ENCODE measurements at regions not wholly inside any gene's neighbourhood (a gene's known extent, or its start where the extent isn't known, plus 50 kb on each side); places are given as distances from the start of the nearest gene placed in this dataset.

DNA sequence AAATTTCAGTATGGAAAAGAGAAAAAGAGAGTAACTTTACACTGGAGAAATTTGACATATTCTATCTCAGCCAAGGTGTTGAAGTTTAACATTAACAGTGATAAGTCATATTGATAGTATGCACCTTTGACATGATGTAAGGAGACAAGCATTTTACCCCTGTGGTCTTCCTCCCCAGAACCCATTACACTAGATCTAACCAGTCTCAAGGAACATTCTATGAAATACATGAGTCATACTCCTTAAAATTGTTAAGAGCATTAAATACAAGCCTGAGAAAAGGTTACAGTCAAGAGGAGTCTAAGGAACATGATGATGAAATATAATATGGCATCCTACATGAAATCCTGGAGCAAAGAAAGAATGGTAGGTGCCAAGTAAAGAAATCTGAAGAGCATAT lies 1151.3 kb upstream of the IGFBP7 start:
- Histone ChIP-seq H3K4me1 (no peaks in the 10 kb centered on the region), H3K9me3 (no peaks in the 10 kb centered on the region), H3K4me3 (ENCODE audit: low read depth, low read length) (no peak overlapping the region), H3K27me3 (replicated peaks; ENCODE audit: control insufficient read depth, insufficient read depth, low read length) (no peaks in the 10 kb centered on the region), H3K36me3 (ENCODE audit: control insufficient read depth, insufficient read depth, low read length) (no peaks in the 10 kb centered on the region)
- H3K4me1 Mint-ChIP-seq (ENCODE audit: low read depth, unreplicated experiment) = no peaks in the 10 kb centered on the region
- intact Hi-C loops (cut with micrococcal nuclease; ENCODE audit: unreplicated experiment) = no loop called here
- no peaks in the 10 kb centered on the region for H3K27me3 Mint-ChIP-seq (ENCODE audit: insufficient read depth, unreplicated experiment)
- CTCF ChIA-PET = no interaction called here
- H3K27ac Mint-ChIP-seq (ENCODE audit: unreplicated experiment) = no peak overlapping the region
- no peaks in the 10 kb centered on the region for H3K9me3 Mint-ChIP-seq (ENCODE audit: unreplicated experiment)
- no peak overlapping the region for H3K4me3 Mint-ChIP-seq (ENCODE audit: unreplicated experiment)
- POLR2A ChIA-PET = no interaction called here
- no peaks in the 10 kb centered on the region for H3K36me3 Mint-ChIP-seq (ENCODE audit: insufficient read depth, unreplicated experiment)
- no TSS peak for BruUV-seq (replicated peaks)
- DNase-seq = no peak
- TF ChIP-seq, protein P1, sequence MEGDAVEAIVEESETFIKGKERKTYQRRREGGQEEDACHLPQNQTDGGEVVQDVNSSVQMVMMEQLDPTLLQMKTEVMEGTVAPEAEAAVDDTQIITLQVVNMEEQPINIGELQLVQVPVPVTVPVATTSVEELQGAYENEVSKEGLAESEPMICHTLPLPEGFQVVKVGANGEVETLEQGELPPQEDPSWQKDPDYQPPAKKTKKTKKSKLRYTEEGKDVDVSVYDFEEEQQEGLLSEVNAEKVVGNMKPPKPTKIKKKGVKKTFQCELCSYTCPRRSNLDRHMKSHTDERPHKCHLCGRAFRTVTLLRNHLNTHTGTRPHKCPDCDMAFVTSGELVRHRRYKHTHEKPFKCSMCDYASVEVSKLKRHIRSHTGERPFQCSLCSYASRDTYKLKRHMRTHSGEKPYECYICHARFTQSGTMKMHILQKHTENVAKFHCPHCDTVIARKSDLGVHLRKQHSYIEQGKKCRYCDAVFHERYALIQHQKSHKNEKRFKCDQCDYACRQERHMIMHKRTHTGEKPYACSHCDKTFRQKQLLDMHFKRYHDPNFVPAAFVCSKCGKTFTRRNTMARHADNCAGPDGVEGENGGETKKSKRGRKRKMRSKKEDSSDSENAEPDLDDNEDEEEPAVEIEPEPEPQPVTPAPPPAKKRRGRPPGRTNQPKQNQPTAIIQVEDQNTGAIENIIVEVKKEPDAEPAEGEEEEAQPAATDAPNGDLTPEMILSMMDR (IDR thresholded peaks at IDR 0.05; ENCODE audit: insufficient read depth in 1 of 2, low read depth in 1 of 2, low read length in 1 of 2, severe bottlenecking in 1 of 2, unreplicated experiment in 1 of 2) = no peak

DNA sequence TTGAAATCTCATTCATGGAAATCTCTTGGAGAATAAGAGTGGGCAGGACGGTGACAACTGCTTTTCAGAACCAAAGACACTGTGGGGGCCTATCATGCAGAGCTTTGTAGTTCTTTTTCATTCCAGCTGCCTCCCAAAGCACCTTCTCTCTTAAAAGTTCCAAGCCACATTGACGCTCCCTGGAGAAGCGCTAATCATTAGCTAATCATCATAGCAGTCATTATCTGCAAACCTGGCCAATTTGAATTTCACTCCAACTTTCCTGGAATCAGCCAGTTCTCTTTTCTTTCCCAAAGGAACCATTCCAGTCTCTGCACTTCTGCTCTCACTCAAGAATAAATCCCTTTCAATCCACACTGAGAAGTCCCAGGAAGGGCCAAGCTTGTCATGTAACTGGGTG lies 1144.1 kb upstream of the IGFBP7 start:
- no peak for DNase-seq
- TF ChIP-seq, protein P1 (IDR thresholded peaks at IDR 0.05; ENCODE audit: insufficient read depth in 1 of 2, low read depth in 1 of 2, low read length in 1 of 2, severe bottlenecking in 1 of 2, unreplicated experiment in 1 of 2) = no peak
- H3K36me3 Mint-ChIP-seq (ENCODE audit: insufficient read depth, unreplicated experiment) = no peaks in the 10 kb centered on the region
- no peaks in the 10 kb centered on the region for H3K27me3 Mint-ChIP-seq (ENCODE audit: insufficient read depth, unreplicated experiment)
- no peak overlapping the region for H3K4me3 ChIP-seq (ENCODE audit: low read depth, low read length)
- intact Hi-C loops (cut with micrococcal nuclease; ENCODE audit: unreplicated experiment) = no loop called here
- no peaks in the 10 kb centered on the region for H3K4me1 Mint-ChIP-seq (ENCODE audit: low read depth, unreplicated experiment)
- H3K9me3 Mint-ChIP-seq (ENCODE audit: unreplicated experiment) = no peaks in the 10 kb centered on the region
- CTCF ChIA-PET = no interaction called here
- H3K4me3 Mint-ChIP-seq (ENCODE audit: unreplicated experiment) = no peak overlapping the region
- no peaks in the 10 kb centered on the region for H3K27me3 ChIP-seq (replicated peaks; ENCODE audit: control insufficient read depth, insufficient read depth, low read length)
- no peaks in the 10 kb centered on the region for H3K4me1 ChIP-seq
- no peaks in the 10 kb centered on the region for H3K9me3 ChIP-seq
- no peak overlapping the region for H3K27ac Mint-ChIP-seq (ENCODE audit: unreplicated experiment)
- H3K36me3 ChIP-seq (ENCODE audit: control insufficient read depth, insufficient read depth, low read length) = no peaks in the 10 kb centered on the region
- BruUV-seq (replicated peaks) = no TSS peak
- POLR2A ChIA-PET = no interaction called here

- DNase-seq = no peak
- H3K4me3 Mint-ChIP-seq (ENCODE audit: unreplicated experiment) = no peak overlapping the region
- no peaks in the 10 kb centered on the region for H3K36me3 ChIP-seq (ENCODE audit: control insufficient read depth, insufficient read depth, low read length)
- no peak overlapping the region for H3K4me3 ChIP-seq (ENCODE audit: low read depth, low read length)
- ChIA-PET CTCF (no interaction called here), POLR2A (no interaction called here)
- no peaks in the 10 kb centered on the region for H3K4me1 ChIP-seq
- no peaks in the 10 kb centered on the region for H3K9me3 ChIP-seq
- H3K9me3 Mint-ChIP-seq (ENCODE audit: unreplicated experiment) = no peaks in the 10 kb centered on the region
- H3K4me1 Mint-ChIP-seq (ENCODE audit: low read depth, unreplicated experiment) = no peaks in the 10 kb centered on the region
- intact Hi-C loops (cut with micrococcal nuclease; ENCODE audit: unreplicated experiment) = no loop called here
- TF ChIP-seq, protein P1 (IDR thresholded peaks at IDR 0.05; ENCODE audit: insufficient read depth in 1 of 2, low read depth in 1 of 2, low read length in 1 of 2, severe bottlenecking in 1 of 2, unreplicated experiment in 1 of 2) = no peak
- no TSS peak for BruUV-seq (replicated peaks)
- no peaks in the 10 kb centered on the region for H3K27me3 ChIP-seq (replicated peaks; ENCODE audit: control insufficient read depth, insufficient read depth, low read length)
- H3K27ac Mint-ChIP-seq (ENCODE audit: unreplicated experiment) = no peak overlapping the region
- H3K27me3 Mint-ChIP-seq (ENCODE audit: insufficient read depth, unreplicated experiment) = no peaks in the 10 kb centered on the region
- no peaks in the 10 kb centered on the region for H3K36me3 Mint-ChIP-seq (ENCODE audit: insufficient read depth, unreplicated experiment)
These were observed 1142.5 kb upstream of the IGFBP7 start for GRCh38 chr4:58252656-58253055.

Measured in Caco-2 (cell line).